ENCODE measurements at regions not wholly inside any gene's neighbourhood (a gene's known extent, or its start where the extent isn't known, plus 50 kb on each side); places are given as distances from the start of the nearest gene placed in this dataset.
"Not testable (repeated sequence)": the region's sequence is repeated elsewhere in the genome, so short reads cannot be mapped to it uniquely, and the experiment has no call there.

GRCh38 chr2:234405462-234405861 is 91.4 kb downstream of the ARL4C start:
- DNase-seq = no peak

- no peak for DNase-seq
Observed at GRCh38 chr2:234404957-234405356, 91.9 kb downstream of the ARL4C start.

DNA sequence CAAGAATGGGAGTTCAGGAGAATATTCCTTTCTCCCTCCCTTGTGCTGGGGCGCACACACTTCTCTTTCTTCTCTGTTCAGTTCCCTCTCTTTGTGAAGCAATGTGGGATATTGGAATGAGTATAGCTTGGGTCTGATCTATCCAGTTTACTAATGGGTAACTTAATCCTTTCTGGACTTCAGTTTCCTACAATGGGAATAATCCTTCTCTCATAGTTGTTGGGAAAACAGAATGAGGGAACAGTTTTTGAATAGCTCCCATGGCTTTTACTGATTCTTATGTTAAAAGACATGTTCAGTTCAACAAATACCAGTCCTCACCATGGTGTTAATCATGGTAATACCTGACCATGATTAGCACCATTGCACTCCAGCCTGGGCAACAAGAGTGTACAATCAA is 93.1 kb downstream of the ARL4C start:
- DNase-seq = no peak

DNA sequence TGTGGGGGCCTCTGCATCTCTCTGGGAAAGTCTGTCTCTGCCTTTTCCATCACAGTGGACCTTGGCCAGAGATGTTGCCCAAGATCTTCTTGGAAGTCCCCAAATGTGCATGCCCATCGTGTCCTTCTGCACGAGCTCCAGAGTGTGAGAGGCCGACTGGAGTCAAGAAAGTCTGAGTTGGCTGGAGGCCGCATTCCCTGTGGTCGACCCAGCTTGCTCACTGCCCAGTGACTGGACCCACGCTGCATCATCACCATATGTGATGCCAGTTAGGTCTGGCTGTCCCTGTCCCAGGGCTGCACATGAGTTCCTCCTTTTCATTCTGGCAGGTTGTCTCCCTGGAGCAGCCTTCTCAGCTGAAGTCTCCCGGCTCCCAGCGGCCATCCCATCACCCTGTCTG is 93.8 kb downstream of the ARL4C start:
- no peak for DNase-seq

GRCh38 chr2:234401426-234401825 is 95.5 kb downstream of the ARL4C start:
- DNase-seq = no peak

DNA sequence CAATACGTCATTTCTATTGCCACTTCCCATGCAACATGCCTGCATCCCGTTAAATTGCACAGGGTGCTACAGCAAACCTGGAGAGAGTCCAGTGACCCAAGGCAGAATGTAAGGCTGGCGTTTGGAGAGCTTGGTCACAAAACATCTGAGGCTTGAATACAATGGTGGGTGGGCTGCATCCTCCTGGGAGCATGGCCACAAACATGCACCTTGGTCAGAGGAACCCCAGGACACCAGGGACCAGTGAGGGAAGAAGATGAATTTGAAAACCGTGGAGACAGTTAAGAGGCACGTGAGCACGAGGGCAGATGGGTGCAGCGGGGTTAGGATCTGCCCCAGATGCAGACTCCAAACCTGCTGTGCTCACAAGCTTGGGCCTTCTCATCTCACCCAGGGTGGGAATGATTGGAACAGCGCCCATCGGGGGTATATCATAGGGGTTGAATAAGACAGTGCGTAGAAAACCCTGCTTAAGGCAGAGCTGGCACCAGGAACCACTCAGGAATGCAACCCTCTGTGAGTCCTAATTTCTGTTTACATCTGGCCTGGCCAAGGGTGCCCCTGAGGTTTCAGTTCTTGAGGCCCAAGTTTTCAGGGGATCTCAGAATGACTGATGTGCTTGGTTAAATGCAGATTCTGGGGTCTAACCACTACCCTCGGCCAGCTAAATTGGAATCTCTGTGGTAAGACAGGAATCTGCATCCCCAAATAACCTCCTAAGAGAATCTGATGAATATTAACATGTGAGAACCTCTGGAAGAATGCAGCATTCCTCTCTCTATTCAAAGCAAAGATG is 97.2 kb downstream of the ARL4C start:
- no peak for DNase-seq

GRCh38 chr2:234398531-234398930 is 98.3 kb downstream of the ARL4C start:
- no peak for DNase-seq

GRCh38 chr2:234395891-234396420 is 100.9 kb downstream of the ARL4C start:
- no peak for DNase-seq

GRCh38 chr2:234394450-234394849 is 102.4 kb downstream of the ARL4C start:
- DNase-seq = no peak

DNA sequence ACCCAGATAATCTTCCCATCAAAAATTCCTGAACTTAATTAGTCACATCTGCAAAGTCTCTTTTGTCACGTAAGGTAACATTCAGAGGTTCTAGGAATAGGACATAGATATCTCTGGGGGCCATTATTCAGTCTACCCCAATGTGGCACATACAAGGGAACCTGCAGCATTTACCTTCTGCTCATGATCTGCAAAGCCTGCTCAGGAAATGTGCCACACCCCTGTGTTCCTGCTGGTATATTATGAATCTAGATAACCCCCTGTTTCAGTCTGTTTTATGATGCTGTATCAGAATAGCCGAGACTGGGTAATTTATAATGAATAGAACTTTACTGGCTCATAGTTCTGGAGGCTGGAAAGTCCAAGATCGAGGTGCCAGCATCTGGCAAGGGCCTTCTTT is 103.5 kb downstream of the ARL4C start:
- no peak for DNase-seq

DNA sequence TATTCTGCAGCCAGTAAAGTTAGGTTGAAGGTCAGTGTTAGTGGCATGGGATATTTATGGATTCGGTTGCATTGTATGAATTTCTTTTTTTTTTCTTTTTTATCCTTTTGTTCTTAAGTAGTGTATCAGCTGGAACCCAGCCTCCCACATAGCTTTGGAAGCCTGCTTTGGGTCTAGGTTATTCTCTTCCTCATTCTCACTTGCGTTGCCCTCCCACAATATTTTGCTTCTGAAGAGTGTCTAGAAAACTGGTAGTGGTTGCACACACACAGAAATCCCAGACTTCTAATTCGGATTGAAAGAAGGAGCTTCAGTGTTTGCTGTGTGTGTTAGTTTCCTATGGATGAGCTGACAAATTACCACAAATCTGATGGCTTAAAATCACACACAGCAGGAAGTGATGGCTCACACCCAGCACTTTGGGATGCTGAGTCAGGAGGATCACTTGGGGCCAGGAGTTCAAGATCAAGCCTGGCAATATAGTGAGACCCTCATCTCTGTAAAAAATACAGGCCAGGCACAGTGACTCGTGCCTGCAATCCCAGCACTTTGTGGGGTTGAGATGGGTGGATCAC is 104.8 kb downstream of the ARL4C start:
- no peak for DNase-seq

DNA sequence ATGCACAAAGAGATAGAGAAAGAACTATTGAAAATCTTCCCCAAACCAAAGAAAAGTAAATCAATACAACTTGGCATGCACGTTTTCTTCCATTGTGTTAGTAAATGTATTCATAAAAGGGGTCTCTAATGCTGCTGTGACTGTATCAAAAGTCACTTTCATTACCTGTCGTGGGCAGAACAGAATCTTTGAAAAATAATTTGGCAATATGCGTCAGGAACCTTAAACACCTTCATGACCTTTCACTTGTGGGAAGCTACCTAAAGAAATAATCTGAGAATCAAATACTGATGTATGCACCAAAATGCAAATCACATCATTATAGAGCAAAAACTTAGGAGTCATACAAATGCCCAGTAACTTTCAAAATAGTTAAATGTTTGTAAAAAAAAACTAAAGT is 105.3 kb downstream of the ARL4C start:
- DNase-seq = no peak

DNA sequence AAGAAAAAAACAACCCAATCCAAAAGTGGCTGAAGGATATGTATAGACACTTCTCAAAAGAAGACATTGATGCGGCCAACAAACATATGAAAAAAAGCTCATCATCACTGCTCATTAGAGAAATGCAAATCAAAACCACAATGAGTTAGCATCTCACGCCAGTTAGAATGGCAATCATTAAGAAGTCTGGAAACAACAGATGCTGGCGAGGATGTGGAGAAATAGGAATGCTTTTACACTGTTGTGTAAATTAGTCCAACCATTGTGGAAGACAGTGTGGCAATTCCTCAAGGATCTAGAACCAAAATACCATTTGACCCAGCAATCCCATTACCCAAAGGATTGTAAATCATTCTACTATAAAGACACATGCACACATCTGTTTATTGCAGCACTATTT is 107.2 kb downstream of the ARL4C start:
- not testable (repeated sequence) for DNase-seq

- no peak for DNase-seq
Observed at GRCh38 chr2:234388591-234388990, 108.3 kb downstream of the ARL4C start.

DNA sequence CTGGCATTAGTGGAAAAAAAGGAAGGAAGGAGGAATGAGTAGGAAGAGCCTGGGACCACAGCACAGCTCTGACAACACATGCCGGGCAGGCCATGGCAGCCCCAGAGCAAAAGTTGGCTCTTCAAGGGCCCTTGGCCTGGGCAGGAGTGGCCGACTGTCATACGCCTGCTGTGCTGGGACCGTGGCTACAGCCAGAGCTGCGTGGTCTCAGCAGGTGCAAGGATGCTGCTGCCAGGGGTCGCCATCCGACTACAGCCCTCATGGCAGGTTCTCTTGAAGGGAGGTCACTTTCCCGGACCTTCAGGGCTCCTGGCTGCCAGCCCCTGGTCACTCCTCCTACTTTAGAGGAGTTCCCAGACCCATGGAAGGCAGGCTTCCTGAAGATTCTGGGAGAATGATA is 109.9 kb downstream of the ARL4C start:
- DNase-seq = no peak

- DNase-seq = no peak
Observed at GRCh38 chr2:234382131-234382530, 114.8 kb downstream of the ARL4C start.

DNA sequence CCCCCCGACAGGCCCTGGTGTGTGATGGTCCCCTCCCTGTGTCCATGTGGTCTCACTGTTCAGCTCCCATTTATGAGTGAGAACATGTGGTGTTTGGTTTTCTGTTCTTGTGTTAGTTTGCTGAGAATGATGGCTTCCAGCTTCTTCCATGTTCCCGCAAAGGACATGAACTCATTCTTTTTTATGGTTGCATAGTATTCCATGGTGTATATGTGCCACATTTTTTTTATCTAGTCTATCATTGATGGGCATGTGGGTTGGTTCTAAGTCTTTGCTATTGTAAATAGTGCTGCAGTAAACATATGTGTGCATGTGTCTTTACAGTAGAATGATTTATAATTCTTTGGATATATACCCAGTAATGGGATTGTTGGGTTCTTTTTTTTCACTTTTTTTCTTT is 117.9 kb downstream of the ARL4C start:
- DNase-seq = not testable (repeated sequence)

DNA sequence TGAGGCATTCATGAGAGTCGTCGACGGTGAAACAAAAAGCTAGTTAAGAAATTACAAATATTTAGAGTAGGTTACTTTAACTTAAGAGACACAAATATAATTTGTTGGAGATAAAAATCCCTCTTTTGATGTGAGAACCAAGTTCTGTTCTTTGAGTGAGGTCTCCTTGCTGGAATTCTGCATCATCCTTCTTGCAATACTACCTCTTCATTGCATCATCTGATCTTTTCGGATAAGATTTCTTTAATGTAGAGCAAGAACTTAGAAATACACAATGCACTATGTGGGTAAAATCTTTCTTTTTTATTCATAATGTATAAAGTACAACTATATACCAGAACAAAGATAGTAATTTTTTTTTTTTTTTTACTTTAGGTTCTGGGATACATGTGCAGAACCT is 118.4 kb downstream of the ARL4C start:
- no peak for DNase-seq

- no peak for DNase-seq
Observed at GRCh38 chr2:234377761-234378391, 119.0 kb downstream of the ARL4C start.

GRCh38 chr2:234376229-234376628 is 120.7 kb downstream of the ARL4C start:
- no peak for DNase-seq

GRCh38 chr2:234375176-234375880 is 121.6 kb downstream of the ARL4C start:
- no peak for DNase-seq

DNA sequence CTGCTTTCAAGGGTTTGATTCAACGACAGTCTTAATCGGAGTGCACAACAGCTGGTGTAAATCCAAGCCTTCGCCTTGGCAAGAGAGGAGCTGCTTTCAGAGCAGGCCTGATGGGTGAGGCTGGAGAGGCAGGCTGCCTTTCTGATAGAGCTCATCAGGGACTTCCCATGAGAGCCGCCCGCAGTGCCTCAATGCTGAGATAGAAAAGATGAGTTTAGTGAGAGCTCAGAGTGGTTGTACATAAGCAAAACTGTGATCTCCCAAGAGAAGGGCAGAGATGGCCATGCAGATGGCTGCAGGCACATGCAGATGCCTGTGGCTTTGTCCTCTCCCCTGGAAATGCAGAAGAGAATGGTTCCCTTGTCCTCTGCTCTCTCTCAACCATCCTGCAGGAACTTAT is 122.1 kb downstream of the ARL4C start:
- peak; percentile 83 for DNase-seq

DNA sequence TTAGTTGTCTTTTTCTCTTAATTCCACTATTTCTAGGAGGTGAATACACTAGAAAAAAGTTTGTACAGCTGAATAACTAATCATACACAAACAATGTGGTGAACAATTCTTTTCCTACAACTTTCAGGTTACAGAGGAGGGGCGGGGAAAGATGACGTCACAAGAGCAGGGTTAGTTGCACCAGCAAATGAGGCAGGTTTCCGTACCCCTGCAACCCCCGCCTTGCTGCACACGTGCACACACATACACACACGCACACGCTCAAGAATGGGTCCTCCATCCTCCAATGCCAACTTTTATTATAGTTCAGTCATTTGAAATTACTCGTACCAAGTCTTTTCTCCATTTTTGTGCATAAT is 122.8 kb downstream of the ARL4C start:
- no peak for DNase-seq

Data from islet precursor cell (in vitro differentiated cells).